Endothelial cell of umbilical vein (primary cell): ENCODE measurements at regions not wholly inside any gene's neighbourhood (a gene's known extent, or its start where the extent isn't known, plus 50 kb on each side); places are given as distances from the start of the nearest gene placed in this dataset.

ENCODE experiments used
- BruUV-seq: library from RNA; stranded (reverse); fragments of 400-500 nt; replicated peaks from 2 replicates; lab custom pipeline; 2021; lab: Mats Ljungman, UMichigan
- CTCF ChIA-PET: fragments of 300-600, 350-600 bp; sonication (Branson Sonifier 250); formaldehyde crosslinking; loops from one replicate; lab custom pipeline; 2021; ENCODE audit warnings: antibody characterized with exemption, inconsistent platforms; lab: Charles Lee
- POLR2A ChIA-PET: fragments of 300-600, 350-600 bp; sonication (Branson Sonifier 250); formaldehyde crosslinking; loops from one replicate; lab custom pipeline; 2021; ENCODE audit warnings: antibody characterized with exemption, inconsistent platforms; lab: Charles Lee
- DNase-seq: peaks from one replicate; pipeline ENCODE4 v3.0.0-alpha.2; 2011; ENCODE audit warnings: low read depth, low spot score
- FAIRE-seq: peaks from 2 replicates; lab custom pipeline; 2011; peaks lifted over from hg19 to GRCh38; lab: Jason Lieb, UNC
- H2AFZ ChIP-seq: 2 replicates; pipeline ENCODE4 v1.6.0; 2012; ENCODE audit warnings: low read depth, low read length, control low read depth, inconsistent platforms
- H3K27ac ChIP-seq: 2 replicates; pipeline ENCODE4 v1.5.1; 2011; ENCODE audit warnings: low read depth, mild to moderate bottlenecking, control low read depth, low read length, moderate library complexity; ENCODE audit not compliant: insufficient read depth
- H3K27me3 ChIP-seq, 2 experiments: 2 replicates each; pipeline versions ENCODE4 v1.6.0 to v1.6.1; 2011; ENCODE audit warnings: low read length in 2 of 2, mixed read lengths in 1 of 2; ENCODE audit not compliant: control insufficient read depth in 2 of 2, insufficient read depth in 2 of 2
- H3K36me3 ChIP-seq, 2 experiments: 2 replicates in 1 of 2; 3 replicates in 1 of 2; pipeline ENCODE4 v1.5.1; 2011; ENCODE audit warnings: low read length in 2 of 2, mild to moderate bottlenecking in 1 of 2, moderate library complexity in 1 of 2; ENCODE audit not compliant: control insufficient read depth in 2 of 2, insufficient read depth in 2 of 2; ENCODE audit errors: extremely low read depth in 1 of 2
- H3K4me1 ChIP-seq: 3 replicates; pipeline ENCODE4 v1.5.1; 2011; ENCODE audit warnings: mild to moderate bottlenecking, low read length; ENCODE audit not compliant: control insufficient read depth, insufficient read depth; ENCODE audit errors: extremely low read depth
- H3K4me2 ChIP-seq: 2 replicates; pipeline ENCODE4 v1.6.1; 2011; ENCODE audit warnings: low read length, control low read depth, mixed read lengths; ENCODE audit not compliant: insufficient read depth
- H3K4me3 ChIP-seq, 3 experiments: fragments of 200-600 bp in 1 of 3; sonication (generic), shearing (Covaris generic) in 1 of 3; replicated peaks in 1 of 3; 2 replicates each; pipeline ENCODE4 v1.5.1; 2011 to 2016; ENCODE audit warnings: control low read depth in 3 of 3, low read length in 3 of 3, mild to moderate bottlenecking in 2 of 3, inconsistent platforms in 1 of 3, low read depth in 1 of 3, moderate library complexity in 1 of 3; ENCODE audit not compliant: insufficient read depth in 1 of 3
- H3K79me2 ChIP-seq: 2 replicates; pipeline ENCODE4 v1.6.0; 2012; ENCODE audit warnings: low read length, inconsistent platforms; ENCODE audit not compliant: control insufficient read depth, insufficient read depth
- H3K9ac ChIP-seq: replicated peaks from 2 replicates; pipeline ENCODE3; 2011; ENCODE audit warnings: low read length, control low read depth; ENCODE audit not compliant: insufficient read depth; ENCODE audit errors: extremely low read depth
- H3K9me1 ChIP-seq: replicated peaks from 3 replicates; pipeline ENCODE4 v1.6.0; 2011; ENCODE audit warnings: mild to moderate bottlenecking, low read length; ENCODE audit not compliant: control insufficient read depth, insufficient read depth; ENCODE audit errors: extremely low read depth
- H3K9me3 ChIP-seq: replicated peaks from 2 replicates; pipeline ENCODE4 v1.5.1; 2012; ENCODE audit warnings: low read length, inconsistent platforms; ENCODE audit not compliant: control insufficient read depth, insufficient read depth
- H4K20me1 ChIP-seq: replicated peaks from 2 replicates; pipeline ENCODE3; 2011; ENCODE audit warnings: mild to moderate bottlenecking, low read length; ENCODE audit not compliant: control insufficient read depth, insufficient read depth; ENCODE audit errors: extremely low read depth
- CTCF ChIP-seq, 2 donors: IDR thresholded peaks; 1 replicate in 1 of 2; 2 replicates in 1 of 2; pipeline ENCODE4 v1.5.1; 2011; ENCODE audit warnings: low read length in 2 of 2, mild to moderate bottlenecking in 2 of 2, moderate library complexity in 2 of 2, control low read depth in 1 of 2, inconsistent platforms in 1 of 2, low read depth in 1 of 2; ENCODE audit not compliant: insufficient read depth in 1 of 2; ENCODE audit errors: extremely low read depth in 1 of 2
- EZH2 ChIP-seq: IDR thresholded peaks from 2 replicates; pipeline ENCODE4 v1.6.1; 2012; ENCODE audit warnings: borderline replicate concordance, low read depth, mild to moderate bottlenecking, moderate library complexity, low read length, inconsistent platforms; ENCODE audit not compliant: severe bottlenecking
- JUN ChIP-seq: IDR thresholded peaks from 2 replicates; pipeline ENCODE4 v1.6.1; 2011; ENCODE audit warnings: borderline replicate concordance, low read depth; ENCODE audit not compliant: insufficient read length, insufficient read depth
- POLR2AphosphoS5 ChIP-seq: IDR thresholded peaks from 2 replicates; pipeline ENCODE4 v1.6.1; 2012; ENCODE audit warnings: low read depth, mild to moderate bottlenecking, control low read depth, low read length, moderate library complexity; ENCODE audit not compliant: insufficient read depth
- dilution Hi-C: fragments of 300-500 bp; cut with MboI; formaldehyde crosslinking; loops from one replicate; pipeline ENCODE4 v1.15.0; 2019; ENCODE audit warnings: low sequenced_read_pairs; ENCODE audit not compliant: extremely low pct_ligation_motif_present
- intact Hi-C: fragments of 100-400 bp; cut with micrococcal nuclease; formaldehyde crosslinking; loops from one replicate; pipeline ENCODE4 v1.10.0; 2022
- TF ChIP-seq, protein P1 (sequence below): IDR thresholded peaks from 2 replicates; pipeline ENCODE4 v1.6.1; 2011; ENCODE audit not compliant: insufficient read depth, insufficient read length

DNA sequence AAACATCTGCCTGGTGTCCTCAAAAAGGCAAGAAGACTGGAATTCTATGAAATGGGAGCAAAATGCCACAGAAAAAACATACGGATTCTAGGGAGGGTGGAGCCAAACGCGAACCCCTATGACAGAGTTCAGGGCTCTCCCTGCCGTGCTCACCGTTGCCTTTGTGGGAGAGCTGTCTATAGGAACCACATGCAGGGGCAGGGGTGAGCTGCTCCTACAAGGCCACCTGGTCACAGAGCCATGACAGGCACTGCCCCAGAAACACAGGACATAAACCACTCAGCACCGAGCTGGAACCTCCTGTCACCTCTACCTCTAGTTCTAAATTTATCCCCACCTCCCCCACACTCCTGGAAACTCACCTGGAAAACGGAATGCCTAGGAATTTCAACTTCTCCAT lies 155.1 kb upstream of the ZNF32 start:
- ChIA-PET POLR2A (no interaction called here), CTCF (no interaction called here)
- Histone ChIP-seq H3K36me3 (no peaks in the 10 kb centered on the region), H3K9me1 (no peaks in the 10 kb centered on the region), H3K79me2 (no peaks in the 10 kb centered on the region), H3K4me2 (no peak overlapping the region), H2AFZ (no peak overlapping the region), H4K20me1 (no peaks in the 10 kb centered on the region), H3K9ac (no peak overlapping the region), H3K4me1 (no peaks in the 10 kb centered on the region), H3K27ac (no peak overlapping the region), H3K9me3 (no peaks in the 10 kb centered on the region), H3K4me3 (no peak overlapping the region), H3K27me3 (peaks cover 5 to 7% of the 10 kb centered on the region in 2 experiments)
- TF ChIP-seq JUN (no peak), POLR2AphosphoS5 (no peak), CTCF (IDR thresholded peaks at IDR 0.05; ENCODE audit: extremely low read depth in 1 of 2, insufficient read depth in 1 of 2, low read depth in 1 of 2, low read length in 2 of 2) (no peak), EZH2 (no peak)
- TF ChIP-seq, protein P1, sequence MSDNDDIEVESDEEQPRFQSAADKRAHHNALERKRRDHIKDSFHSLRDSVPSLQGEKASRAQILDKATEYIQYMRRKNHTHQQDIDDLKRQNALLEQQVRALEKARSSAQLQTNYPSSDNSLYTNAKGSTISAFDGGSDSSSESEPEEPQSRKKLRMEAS, result no peak
- FAIRE-seq (no peak), DNase-seq (no peak)
- no TSS peak for BruUV-seq
- dilution Hi-C loops, result no loop called here
- intact Hi-C loops, result no loop called here
